Body of pancreas (tissue), 4 donors: ENCODE measurements at regions not wholly inside any gene's neighbourhood (a gene's known extent, or its start where the extent isn't known, plus 50 kb on each side); places are given as distances from the start of the nearest gene placed in this dataset.

Experiments
- CTCF ChIP-seq, 7 experiments: fragments of 450-650 bp in 4 of 7; fragments of 200-600 bp in 3 of 7; sonication (generic) in 3 of 7; IDR thresholded peaks; one replicate each; pipeline ENCODE4 v1.5.1; 2016 to 2019; ENCODE audit warnings: antibody characterized with exemption in 7 of 7
- POLR2A ChIP-seq, 3 donors: fragments of 450-650 bp; IDR thresholded peaks; one replicate each; pipeline ENCODE4 v1.6.1; 2016; ENCODE audit warnings: antibody characterized with exemption in 3 of 3, mild to moderate bottlenecking in 2 of 3

GRCh38 chr15:39459548-39459947 is 121.3 kb upstream of the THBS1 start:
- TF ChIP-seq POLR2A (IDR thresholded peaks at IDR 0.05) (no peak), CTCF (IDR thresholded peaks at IDR 0.05) (no peak)
